Gastroesophageal sphincter (tissue), 4 donors: ENCODE measurements at regions not wholly inside any gene's neighbourhood (a gene's known extent, or its start where the extent isn't known, plus 50 kb on each side); places are given as distances from the start of the nearest gene placed in this dataset.

Experiments used
- ATAC-seq: fragments of 150-250 bp; one replicate; pipeline ENCODE4 v1.9.1; 2016; ENCODE audit warnings: mild to moderate bottlenecking, moderate library complexity
- H3K27ac ChIP-seq, 4 donors: fragments of 200-600 bp; sonication (generic) in 3 of 4; 1 replicate in 3 of 4; 2 replicates in 1 of 4; pipeline ENCODE4 v1.5.1; 2016 to 2019
- H3K27me3 ChIP-seq: fragments of 200-600 bp; sonication (generic); one replicate; pipeline ENCODE4 v1.5.1; 2019
- H3K36me3 ChIP-seq, 2 donors: fragments of 200-600 bp; sonication (generic); one replicate each; pipeline ENCODE4 v1.5.1; 2019; ENCODE audit warnings: control low read depth in 1 of 2
- H3K4me1 ChIP-seq, 3 donors: fragments of 200-600 bp; sonication (generic); 1 replicate in 2 of 3; 2 replicates in 1 of 3; pipeline ENCODE4 v1.5.1; 2016 to 2019; ENCODE audit warnings: control low read depth in 2 of 3
- H3K4me3 ChIP-seq, 2 donors: fragments of 200-600 bp; sonication (generic); one replicate each; pipeline ENCODE4 v1.5.1; 2019; ENCODE audit warnings: mild to moderate bottlenecking in 1 of 2, moderate library complexity in 1 of 2
- H3K9me3 ChIP-seq, 3 donors: fragments of 200-600 bp; sonication (generic); one replicate each; pipeline ENCODE4 v1.5.1; 2017 to 2019; ENCODE audit warnings: control low read depth in 2 of 3
- EP300 ChIP-seq: sonication (generic); formaldehyde crosslinking; IDR thresholded peaks from one replicate; pipeline ENCODE4 v1.6.1; 2017; ENCODE audit warnings: antibody characterized with exemption, mild to moderate bottlenecking
- POLR2A ChIP-seq, 2 donors: fragments of 450-650 bp; IDR thresholded peaks; one replicate each; pipeline ENCODE4 v1.6.1; 2017; ENCODE audit warnings: antibody characterized with exemption in 2 of 2, mild to moderate bottlenecking in 2 of 2, moderate library complexity in 1 of 2
- POLR2AphosphoS5 ChIP-seq: sonication (generic); formaldehyde crosslinking; IDR thresholded peaks from one replicate; pipeline ENCODE4 v1.6.1; 2017; ENCODE audit warnings: antibody characterized with exemption
- WGBS, 2 donors: methylation state at CpG; one replicate each; pipeline ENCODE4 v1.1.5; 2018; ENCODE audit warnings: low coverage in 1 of 2; 5-methylcytosine and 5-hydroxymethylcytosine counted together
- TF ChIP-seq, protein P1 (sequence below), 4 experiments: fragments of 200-600 bp in 2 of 4; fragments of 450-650 bp in 2 of 4; sonication (generic) in 1 of 4; IDR thresholded peaks; one replicate each; pipeline ENCODE4 v1.5.1; 2017 to 2019; ENCODE audit warnings: antibody characterized with exemption in 4 of 4, mild to moderate bottlenecking in 2 of 4, moderate library complexity in 2 of 4

DNA sequence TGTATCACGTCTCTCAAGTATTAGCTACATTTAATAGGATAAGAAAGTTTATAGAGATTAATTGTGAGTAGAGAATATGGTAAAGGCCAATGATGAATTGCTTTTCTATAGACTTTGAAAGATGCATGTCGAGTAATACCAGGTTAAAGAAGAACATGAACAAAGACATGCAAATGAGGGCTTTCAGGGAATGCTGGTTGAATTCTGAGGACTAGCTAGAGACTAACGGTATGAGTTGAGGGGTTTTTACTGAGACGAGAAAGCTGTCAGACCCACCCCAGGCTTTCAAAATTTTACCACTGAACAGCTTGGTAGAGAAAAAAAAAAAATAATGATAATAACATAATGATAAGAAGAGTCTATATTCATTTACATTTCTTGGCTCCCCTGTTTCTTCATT lies 796.0 kb upstream of the CDH8 start:
- ATAC-seq = no peak
- Histone ChIP-seq H3K9me3 (no peaks in the 10 kb centered on the region), H3K27me3 (no peaks in the 10 kb centered on the region), H3K27ac (no peak overlapping the region), H3K4me3 (no peak overlapping the region), H3K4me1 (no peaks in the 10 kb centered on the region), H3K36me3 (no peaks in the 10 kb centered on the region)
- TF ChIP-seq EP300 (no peak), POLR2AphosphoS5 (no peak), POLR2A (IDR thresholded peaks at IDR 0.05) (no peak)
- TF ChIP-seq, protein P1, sequence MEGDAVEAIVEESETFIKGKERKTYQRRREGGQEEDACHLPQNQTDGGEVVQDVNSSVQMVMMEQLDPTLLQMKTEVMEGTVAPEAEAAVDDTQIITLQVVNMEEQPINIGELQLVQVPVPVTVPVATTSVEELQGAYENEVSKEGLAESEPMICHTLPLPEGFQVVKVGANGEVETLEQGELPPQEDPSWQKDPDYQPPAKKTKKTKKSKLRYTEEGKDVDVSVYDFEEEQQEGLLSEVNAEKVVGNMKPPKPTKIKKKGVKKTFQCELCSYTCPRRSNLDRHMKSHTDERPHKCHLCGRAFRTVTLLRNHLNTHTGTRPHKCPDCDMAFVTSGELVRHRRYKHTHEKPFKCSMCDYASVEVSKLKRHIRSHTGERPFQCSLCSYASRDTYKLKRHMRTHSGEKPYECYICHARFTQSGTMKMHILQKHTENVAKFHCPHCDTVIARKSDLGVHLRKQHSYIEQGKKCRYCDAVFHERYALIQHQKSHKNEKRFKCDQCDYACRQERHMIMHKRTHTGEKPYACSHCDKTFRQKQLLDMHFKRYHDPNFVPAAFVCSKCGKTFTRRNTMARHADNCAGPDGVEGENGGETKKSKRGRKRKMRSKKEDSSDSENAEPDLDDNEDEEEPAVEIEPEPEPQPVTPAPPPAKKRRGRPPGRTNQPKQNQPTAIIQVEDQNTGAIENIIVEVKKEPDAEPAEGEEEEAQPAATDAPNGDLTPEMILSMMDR (IDR thresholded peaks at IDR 0.05) = no peak
- 56 to 57% methylated on average over 4 of the region's 4 CpGs for WGBS, 2 donors

DNA sequence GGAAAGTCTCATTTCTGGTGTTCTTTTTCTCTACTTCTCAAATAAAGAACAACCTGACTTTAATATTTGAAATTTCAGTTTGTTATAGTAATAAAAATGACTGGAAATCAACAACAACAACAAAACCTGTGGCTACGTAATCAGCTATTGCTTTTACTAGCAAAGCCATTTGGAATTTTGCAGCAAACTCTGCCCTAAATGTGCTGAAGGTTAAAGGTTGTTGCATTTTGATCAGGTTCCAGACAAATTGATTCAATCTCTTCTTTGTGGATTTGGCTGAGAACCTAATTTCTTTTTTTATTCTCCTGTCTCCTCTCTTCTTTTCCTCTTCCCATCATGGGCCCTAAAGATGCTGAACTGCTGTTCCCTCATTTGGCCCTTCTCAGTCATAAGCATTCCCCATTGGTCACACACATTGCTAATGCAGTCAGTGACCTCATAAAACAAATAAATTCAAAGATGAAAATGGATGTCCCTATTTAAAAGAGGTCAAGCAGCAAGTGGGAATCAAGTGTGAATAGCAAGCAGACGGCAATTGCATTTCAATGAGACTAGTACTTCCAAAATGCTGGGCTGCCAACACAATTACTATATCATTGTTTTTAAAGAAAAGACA lies 795.1 kb upstream of the CDH8 start:
- Histone ChIP-seq H3K4me3 (no peak overlapping the region), H3K9me3 (no peaks in the 10 kb centered on the region), H3K27me3 (no peaks in the 10 kb centered on the region), H3K4me1 (no peaks in the 10 kb centered on the region), H3K36me3 (no peaks in the 10 kb centered on the region), H3K27ac (no peak overlapping the region)
- ATAC-seq = no peak
- 71 to 89% methylated on average over 2 of the region's 2 CpGs for WGBS, 2 donors
- TF ChIP-seq POLR2A (IDR thresholded peaks at IDR 0.05) = no peak
- TF ChIP-seq, protein P1 (IDR thresholded peaks at IDR 0.05) = no peak
- TF ChIP-seq POLR2AphosphoS5 = no peak
- no peak for TF ChIP-seq EP300

DNA sequence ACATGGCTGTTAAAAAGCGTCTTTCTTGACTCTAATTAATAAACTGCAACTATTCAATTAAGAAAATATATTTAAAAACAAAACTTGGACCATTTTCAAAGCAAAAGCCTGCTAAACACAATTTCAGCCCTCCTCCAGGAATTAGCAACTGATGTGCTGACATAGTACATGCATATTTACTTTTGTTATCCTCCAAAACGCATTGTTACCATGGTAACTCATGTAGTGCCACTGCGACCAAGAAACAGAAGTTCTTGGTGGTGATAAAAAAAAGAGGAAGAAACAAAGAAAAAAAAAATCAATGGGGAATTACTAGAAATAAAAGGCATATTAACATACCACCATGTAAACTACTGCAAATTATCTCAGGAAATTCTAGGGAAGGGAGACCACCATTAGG lies 793.4 kb upstream of the CDH8 start:
- ATAC-seq = no peak
- no peak for TF ChIP-seq POLR2A (IDR thresholded peaks at IDR 0.05)
- no peak for TF ChIP-seq POLR2AphosphoS5
- TF ChIP-seq, protein P1 (IDR thresholded peaks at IDR 0.05) = no peak
- TF ChIP-seq EP300 = no peak
- no peaks in the 10 kb centered on the region for H3K27me3 ChIP-seq
- no peaks in the 10 kb centered on the region for H3K9me3 ChIP-seq
- H3K27ac ChIP-seq = no peak overlapping the region
- no peak overlapping the region for H3K4me3 ChIP-seq
- 51 to 64% methylated on average over 2 to 3 of the region's 3 CpGs for WGBS, 2 donors
- no peaks in the 10 kb centered on the region for H3K4me1 ChIP-seq
- no peaks in the 10 kb centered on the region for H3K36me3 ChIP-seq

DNA sequence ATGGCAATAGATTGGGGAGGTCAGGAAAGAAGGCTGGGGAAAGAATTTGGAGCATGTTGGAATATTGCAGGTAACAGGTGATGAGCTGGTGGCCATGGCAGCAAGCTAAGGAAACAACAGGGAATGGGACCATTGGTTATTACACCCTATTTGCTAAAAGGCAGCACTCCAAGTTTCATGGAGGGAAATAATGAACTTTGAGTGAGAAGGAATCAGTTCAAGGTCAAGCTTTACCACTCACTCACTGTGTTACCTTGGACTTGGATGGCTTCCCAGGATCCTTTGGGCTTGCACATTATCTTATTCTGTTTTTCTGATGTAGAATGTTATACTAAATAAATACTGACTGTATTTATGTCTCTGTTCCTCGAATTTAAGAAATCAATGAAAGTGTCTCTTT lies 792.8 kb upstream of the CDH8 start:
- Histone ChIP-seq H3K9me3 (no peaks in the 10 kb centered on the region), H3K4me1 (no peaks in the 10 kb centered on the region), H3K27me3 (no peaks in the 10 kb centered on the region), H3K27ac (no peak overlapping the region), H3K36me3 (no peaks in the 10 kb centered on the region), H3K4me3 (no peak overlapping the region)
- ATAC-seq = no peak
- TF ChIP-seq EP300 (no peak), POLR2A (IDR thresholded peaks at IDR 0.05) (no peak), POLR2AphosphoS5 (no peak)
- TF ChIP-seq, protein P1 (IDR thresholded peaks at IDR 0.05) = no peak
- 29 to 55% methylated on average over 1 of the region's 1 CpG for WGBS, 2 donors

DNA sequence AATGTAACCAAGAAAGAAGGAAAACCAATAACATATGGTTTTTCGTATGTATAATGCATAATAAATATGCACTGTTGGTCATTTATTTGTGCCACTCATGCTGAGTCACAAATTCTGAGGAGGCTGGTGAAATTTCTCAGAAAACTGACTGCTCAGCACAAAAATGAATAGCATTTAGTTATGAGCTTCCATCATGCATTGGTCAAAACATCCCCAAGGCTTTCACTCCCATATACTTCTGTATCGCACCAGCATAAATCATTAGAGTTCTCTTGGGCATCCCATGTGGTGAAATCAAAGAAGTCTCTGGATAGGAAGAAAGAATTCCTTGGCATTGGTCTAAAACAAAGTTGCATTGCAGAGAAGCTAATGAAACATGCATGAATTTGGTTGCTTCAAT lies 785.6 kb upstream of the CDH8 start:
- Histone ChIP-seq H3K9me3 (no peaks in the 10 kb centered on the region), H3K36me3 (no peaks in the 10 kb centered on the region), H3K4me3 (no peak overlapping the region), H3K27me3 (no peaks in the 10 kb centered on the region), H3K4me1 (no peaks in the 10 kb centered on the region), H3K27ac (no peak overlapping the region)
- no peak for ATAC-seq
- 81 to 89% methylated on average over 2 of the region's 2 CpGs for WGBS, 2 donors
- TF ChIP-seq POLR2A (IDR thresholded peaks at IDR 0.05) (no peak), POLR2AphosphoS5 (no peak), EP300 (no peak)
- TF ChIP-seq, protein P1 (IDR thresholded peaks at IDR 0.05) = no peak
